NCI-H748 treated with DMSO at 0.1 percent for 48 hours (cell line): ENCODE measurements at regions not wholly inside any gene's neighbourhood (a gene's known extent, or its start where the extent isn't known, plus 50 kb on each side); places are given as distances from the start of the nearest gene placed in this dataset.

Experiments used
- DNase-seq: peaks from one replicate; lab custom pipeline; 2025; lab: John Stamatoyannopoulos, UW

GRCh38 chr3:187954873-187955586 is 198.9 kb upstream of the LPP start:
- DNase-seq = no peak

- DNase-seq = no peak
Measured at GRCh38 chr3:187955587-187955952, 198.4 kb upstream of the LPP start.

GRCh38 chr3:187957165-187957581 is 196.8 kb upstream of the LPP start:
- DNase-seq = no peak

GRCh38 chr3:187957582-187957981 is 196.4 kb upstream of the LPP start:
- DNase-seq = no peak

- DNase-seq = no peak
Measured at GRCh38 chr3:187958432-187959003, 195.4 kb upstream of the LPP start.

- DNase-seq = no peak
Measured at GRCh38 chr3:187960820-187961219, 193.1 kb upstream of the LPP start.

GRCh38 chr3:187961366-187961765 is 192.6 kb upstream of the LPP start:
- DNase-seq = no peak

- DNase-seq = no peak
Measured at GRCh38 chr3:187963003-187963676, 190.8 kb upstream of the LPP start.

GRCh38 chr3:187963677-187964385 is 190.1 kb upstream of the LPP start:
- no peak for DNase-seq

- DNase-seq = no peak
Measured at GRCh38 chr3:187964760-187965159, 189.2 kb upstream of the LPP start.

- no peak for DNase-seq
Measured at GRCh38 chr3:187966096-187966495, 187.9 kb upstream of the LPP start.

- DNase-seq = no peak
Measured at GRCh38 chr3:187966636-187967406, 187.1 kb upstream of the LPP start.

- DNase-seq = no peak
Measured at GRCh38 chr3:187967993-187968392, 186.0 kb upstream of the LPP start.

GRCh38 chr3:187968883-187969580 is 184.9 kb upstream of the LPP start:
- DNase-seq = no peak

- no peak for DNase-seq
Measured at GRCh38 chr3:187969581-187969950, 184.4 kb upstream of the LPP start.

GRCh38 chr3:187970106-187970505 is 183.9 kb upstream of the LPP start:
- DNase-seq = no peak

GRCh38 chr3:187971629-187972028 is 182.3 kb upstream of the LPP start:
- no peak for DNase-seq

- no peak for DNase-seq
Measured at GRCh38 chr3:187972454-187972853, 181.5 kb upstream of the LPP start.

- no peak for DNase-seq
Measured at GRCh38 chr3:187973977-187974870, 179.7 kb upstream of the LPP start.

- no peak for DNase-seq
Measured at GRCh38 chr3:187974871-187975271, 179.1 kb upstream of the LPP start.
